A549 (cell line): ENCODE measurements at regions not wholly inside any gene's neighbourhood (a gene's known extent, or its start where the extent isn't known, plus 50 kb on each side); places are given as distances from the start of the nearest gene placed in this dataset.

Source experiments
- ATAC-seq, 2 experiments: fragments of 200-7000 bp in 1 of 2; fragments of >200 bp in 1 of 2; cut with Nextera tagmentation in 1 of 2; cut with Tn5 transposase in 1 of 2; 3 replicates each; pipeline versions ENCODE4 v1.8.0 to v1.9.1; 2018 to 2020; ENCODE audit warnings: mild to moderate bottlenecking in 1 of 2, moderate library complexity in 1 of 2
- CTCF ChIA-PET: fragments of 300-600 bp; sonication (Branson Sonifier 250); formaldehyde crosslinking; extraction: SDS; loops from one replicate; lab custom pipeline; 2021; ENCODE audit warnings: antibody characterized with exemption, inconsistent platforms; lab: Yijun Ruan, JAX
- POLR2A ChIA-PET: fragments of 350-600 bp; formaldehyde crosslinking; extraction: SDS; loops from one replicate; lab custom pipeline; 2021; ENCODE audit warnings: antibody characterized with exemption, inconsistent platforms; lab: Yijun Ruan, JAX
- DNase-seq, 2 experiments: peaks; one replicate each; pipeline versions ENCODE4 v3.0.0 to v3.0.0-alpha.2; 2011 to 2016; ENCODE audit warnings: low read depth in 1 of 2, low spot score in 1 of 2
- FAIRE-seq: peaks from 2 replicates; lab custom pipeline; 2011; peaks lifted over from hg19 to GRCh38; lab: Jason Lieb, UNC
- H3K27ac ChIP-seq, 2 experiments: fragments of >200 bp; sonication (Bioruptor Twin); formaldehyde crosslinking; 3 replicates each; pipeline ENCODE4 v1.5.1; 2016 to 2017
- H3K4me1 ChIP-seq: fragments of >200 bp; sonication (Bioruptor Twin); formaldehyde crosslinking; 3 replicates; pipeline ENCODE4 v1.6.1; 2016
- H3K4me2 ChIP-seq: fragments of >200 bp; sonication (Bioruptor Twin); formaldehyde crosslinking; 3 replicates; pipeline ENCODE4 v1.6.1; 2016
- H3K4me3 ChIP-seq: fragments of >200 bp; sonication (Bioruptor Twin); formaldehyde crosslinking; 3 replicates; pipeline ENCODE4 v1.5.1; 2016
- H3K9me3 ChIP-seq: fragments of >200 bp; sonication (Bioruptor Twin); formaldehyde crosslinking; 3 replicates; pipeline ENCODE4 v1.6.1; 2016
- ATOH8 ChIP-seq: fragments of 250-450 bp; sonication (Bioruptor Pico); IDR thresholded peaks from 2 replicates; pipeline ENCODE4 v1.5.0; 2020; ENCODE audit warnings: low read depth, mild to moderate bottlenecking, moderate library complexity
- BCL3 ChIP-seq: fragments of >200 bp; sonication (Bioruptor Twin); formaldehyde crosslinking; IDR thresholded peaks from 3 replicates; pipeline ENCODE4 v1.6.1; 2016
- BHLHE40 ChIP-seq: IDR thresholded peaks from 2 replicates; pipeline ENCODE4 v1.6.1; 2012; ENCODE audit warnings: low read depth, low read length, inconsistent platforms
- EP300 ChIP-seq, 2 experiments: fragments of >200 bp; sonication (Bioruptor Twin); formaldehyde crosslinking; IDR thresholded peaks; 2 replicates in 1 of 2; 3 replicates in 1 of 2; pipeline ENCODE4 v1.6.1; 2016 to 2017
- FOSB ChIP-seq: fragments of 250-450 bp; sonication (Bioruptor Pico); IDR thresholded peaks from 2 replicates; pipeline ENCODE4 v1.5.0; 2020; ENCODE audit warnings: mild to moderate bottlenecking, moderate library complexity
- FOXS1 ChIP-seq: fragments of 250-450 bp; sonication (Bioruptor Pico); IDR thresholded peaks from 2 replicates; pipeline ENCODE4 v1.5.0; 2020; ENCODE audit warnings: mild to moderate bottlenecking, moderate library complexity
- GATA3 ChIP-seq: IDR thresholded peaks from 2 replicates; pipeline ENCODE4 v1.6.1; 2012; ENCODE audit warnings: borderline replicate concordance
- HDAC2 ChIP-seq: fragments of 200-600 bp; sonication (generic); IDR thresholded peaks from 2 replicates; pipeline ENCODE4 v1.6.1; 2016
- HOXA7 ChIP-seq: fragments of 250-450 bp; sonication (Bioruptor Pico); IDR thresholded peaks from 2 replicates; pipeline ENCODE4 v1.5.0; 2020; ENCODE audit warnings: mild to moderate bottlenecking, moderate library complexity
- KDM5A ChIP-seq: fragments of 200-600 bp; sonication (generic); IDR thresholded peaks from 2 replicates; pipeline ENCODE4 v1.6.1; 2016; ENCODE audit warnings: antibody characterized with exemption, mild to moderate bottlenecking
- MYC ChIP-seq: IDR thresholded peaks from 2 replicates; pipeline ENCODE4 v1.6.1; 2012; ENCODE audit warnings: mild to moderate bottlenecking, inconsistent platforms, low read length, improper control_type of control experiment, borderline replicate concordance
- NFE2L2 ChIP-seq: fragments of 150-350 bp; conservative IDR thresholded peaks from 2 replicates; pipeline ENCODE4 v1.6.1; 2014; ENCODE audit warnings: low read length
- REST ChIP-seq: fragments of 200-600 bp; sonication (generic); IDR thresholded peaks from 2 replicates; pipeline ENCODE4 v1.6.1; 2016; ENCODE audit warnings: antibody characterized with exemption, mild to moderate bottlenecking, moderate library complexity
- RNF2 ChIP-seq: fragments of 200-600 bp; sonication (generic); IDR thresholded peaks from 2 replicates; pipeline ENCODE4 v1.6.1; 2016; ENCODE audit warnings: low read depth, mild to moderate bottlenecking, antibody characterized with exemption, moderate library complexity, borderline replicate concordance
- SMC3 ChIP-seq: fragments of >200 bp; sonication (Bioruptor Twin); formaldehyde crosslinking; IDR thresholded peaks from 3 replicates; pipeline ENCODE4 v1.6.1; 2018; ENCODE audit warnings: inconsistent platforms
- USF2 ChIP-seq: fragments of 450-650 bp; IDR thresholded peaks from 2 replicates; pipeline ENCODE4 v1.6.1; 2014; ENCODE audit warnings: antibody characterized with exemption
- whole genome bisulfite sequencing: methylation state at CpG from one replicate; pipeline ENCODE4 v1.1.6; 2017; ENCODE audit errors: missing lambda C conversion rate; 5-methylcytosine and 5-hydroxymethylcytosine counted together

GRCh38 chr15:93720607-93721006 is 510.8 kb upstream of the MCTP2 start:
- no peaks in the 10 kb centered on the region for H3K4me1 ChIP-seq
- CTCF ChIA-PET = no interaction called here
- POLR2A ChIA-PET = no interaction called here
- TF ChIP-seq NFE2L2 (no peak), FOXS1 (CRISPR knock-in tag) (no peak)
- TF ChIP-seq, all 56 proteins: peak for 0
- FAIRE-seq (no peak), DNase-seq (no peak), ATAC-seq (no peak)
- H3K9me3 ChIP-seq = no peaks in the 10 kb centered on the region
- no peak overlapping the region for H3K4me3 ChIP-seq
- no peak overlapping the region for H3K4me2 ChIP-seq
- H3K27ac ChIP-seq = no peak overlapping the region
- 0% methylated on average over 3 of the region's 3 CpGs for WGBS

GRCh38 chr15:93719921-93720351 is 511.4 kb upstream of the MCTP2 start:
- no peak for ATAC-seq

More at GRCh38 chr15:93719921-93720351, 511.4 kb upstream of the MCTP2 start:
- TF ChIP-seq EP300 (IDR thresholded peaks at IDR 0.05) (no peak), ATOH8 (no peak), USF2 (no peak), RNF2 (no peak), HOXA7 (CRISPR knock-in tag) (no peak), KDM5A (no peak), HDAC2 (no peak), NFE2L2 (no peak), REST (no peak), GATA3 (no peak), BCL3 (no peak), SMC3 (no peak), BHLHE40 (no peak), MYC (no peak), FOSB (CRISPR knock-in tag) (no peak)
- ChIA-PET CTCF (no interaction called here), POLR2A (no interaction called here)
- 5% methylated on average over 2 of the region's 2 CpGs for WGBS
- no peak overlapping the region for H3K4me3 ChIP-seq
- FAIRE-seq (no peak), DNase-seq (no peak)
- H3K4me1 ChIP-seq = no peaks in the 10 kb centered on the region
- H3K4me2 ChIP-seq = no peak overlapping the region
- H3K9me3 ChIP-seq = no peaks in the 10 kb centered on the region
- H3K27ac ChIP-seq = no peak overlapping the region
